Amniotic stem cell (primary cell): ENCODE measurements at regions not wholly inside any gene's neighbourhood (a gene's known extent, or its start where the extent isn't known, plus 50 kb on each side); places are given as distances from the start of the nearest gene placed in this dataset.
"Not testable (repeated sequence)": the region's sequence is repeated elsewhere in the genome, so short reads cannot be mapped to it uniquely, and the experiment has no call there.

Source experiments
- DNase-seq: peaks from one replicate; lab custom pipeline; 2025; lab: John Stamatoyannopoulos, UW

DNA sequence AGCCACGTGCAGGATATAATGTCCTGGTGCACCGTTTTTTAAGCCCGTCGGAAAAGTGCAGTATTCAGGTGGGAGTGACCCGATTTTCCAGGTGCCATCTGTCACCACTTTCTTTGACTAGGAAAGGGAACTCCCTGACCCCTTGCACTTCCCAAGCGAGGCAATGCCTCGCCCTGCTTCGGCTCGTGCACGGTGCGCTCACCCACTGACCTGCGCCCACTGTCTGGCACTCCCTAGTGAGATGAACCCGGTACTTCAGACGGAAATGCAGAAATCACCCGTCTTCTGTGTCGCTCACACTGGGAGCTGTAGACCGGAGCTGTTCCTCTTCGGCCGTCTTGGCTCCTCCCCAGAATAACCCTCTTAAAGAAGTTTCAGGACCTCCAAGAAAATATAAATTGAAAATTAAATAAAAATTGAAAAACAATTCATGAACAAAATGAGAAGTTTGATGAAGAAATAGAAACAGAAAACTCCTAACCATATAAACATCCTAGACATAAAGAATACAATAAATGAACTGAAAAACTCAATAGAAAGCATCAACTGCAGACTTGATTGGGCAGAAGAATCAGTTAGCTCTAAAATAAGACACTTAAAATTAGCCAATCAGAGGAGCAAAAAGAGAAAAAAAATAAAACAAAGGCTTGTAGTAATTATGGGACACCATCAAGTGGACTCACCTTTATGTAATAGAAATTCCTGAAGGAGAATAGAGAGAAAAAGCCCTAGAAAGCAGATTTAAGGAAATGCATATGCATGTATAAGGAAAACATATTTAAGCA is 249.3 kb upstream of the GOT2 start:
- DNase-seq = not testable (repeated sequence)

GRCh38 chr16:58970775-58971174 is 236.7 kb upstream of the GOT2 start:
- DNase-seq = no peak

DNA sequence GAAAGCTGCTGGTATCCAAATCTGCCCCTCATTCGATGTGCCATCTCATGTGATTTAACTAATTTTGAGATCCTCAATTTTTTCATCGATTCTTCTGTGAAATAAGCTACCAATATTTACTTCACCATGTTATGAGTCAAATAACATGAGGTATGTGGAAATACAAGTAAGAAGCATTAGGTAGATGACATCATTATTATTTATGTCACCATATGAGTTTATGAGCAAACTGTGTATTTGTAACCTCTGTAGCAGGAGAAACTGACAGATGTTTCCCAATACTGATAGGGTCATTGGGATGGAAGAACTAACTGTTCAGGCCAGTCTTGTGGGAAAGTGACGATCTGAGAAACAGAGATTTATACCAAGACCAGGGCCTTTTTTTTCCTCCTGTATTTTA is 229.4 kb upstream of the GOT2 start:
- DNase-seq = no peak

DNA sequence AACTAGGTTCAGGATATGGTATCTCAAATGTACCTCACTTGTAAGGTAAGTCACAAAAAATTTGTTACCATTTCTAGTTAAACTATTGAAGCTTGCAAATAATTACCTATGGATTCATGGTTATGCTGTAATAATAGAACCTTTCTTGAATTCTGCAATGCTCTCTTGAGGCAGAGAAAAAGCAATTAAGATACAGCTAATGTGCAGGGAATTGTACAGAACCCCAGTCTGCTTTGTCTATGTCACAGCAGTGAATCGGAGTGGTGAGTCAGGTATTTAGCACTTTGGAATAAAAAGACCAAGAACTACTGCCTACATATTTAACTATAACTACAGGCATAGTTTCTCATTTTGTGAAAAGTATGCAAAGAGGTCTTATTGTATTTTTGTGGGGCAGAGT is 228.7 kb upstream of the GOT2 start:
- DNase-seq = no peak

DNA sequence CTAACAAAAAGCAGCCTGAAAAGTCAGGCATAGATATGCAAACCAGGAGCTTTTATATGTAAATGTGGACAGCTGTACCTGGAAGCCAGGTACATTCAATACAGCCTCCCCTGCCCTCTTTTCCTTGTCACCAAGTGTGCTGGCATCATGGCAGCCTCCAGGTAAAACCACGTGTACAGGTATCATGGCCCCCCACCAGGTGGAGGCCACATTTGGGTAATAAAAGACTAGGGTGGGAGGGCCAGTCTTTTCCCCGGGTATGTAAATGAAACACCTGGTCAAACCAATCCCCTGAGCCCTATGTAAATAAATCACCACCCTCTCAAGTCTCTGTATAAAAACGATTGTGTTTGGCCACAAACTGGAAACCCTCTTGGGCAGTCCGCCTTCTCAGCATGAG is 226.4 kb upstream of the GOT2 start:
- no peak for DNase-seq

GRCh38 chr16:58960034-58960433 is 225.9 kb upstream of the GOT2 start:
- no peak for DNase-seq

GRCh38 chr16:58958749-58959148 is 224.6 kb upstream of the GOT2 start:
- DNase-seq = no peak

GRCh38 chr16:58948244-58948643 is 214.1 kb upstream of the GOT2 start:
- no peak for DNase-seq

- no peak for DNase-seq
Measured at GRCh38 chr16:58940609-58941008, 206.5 kb upstream of the GOT2 start.

DNA sequence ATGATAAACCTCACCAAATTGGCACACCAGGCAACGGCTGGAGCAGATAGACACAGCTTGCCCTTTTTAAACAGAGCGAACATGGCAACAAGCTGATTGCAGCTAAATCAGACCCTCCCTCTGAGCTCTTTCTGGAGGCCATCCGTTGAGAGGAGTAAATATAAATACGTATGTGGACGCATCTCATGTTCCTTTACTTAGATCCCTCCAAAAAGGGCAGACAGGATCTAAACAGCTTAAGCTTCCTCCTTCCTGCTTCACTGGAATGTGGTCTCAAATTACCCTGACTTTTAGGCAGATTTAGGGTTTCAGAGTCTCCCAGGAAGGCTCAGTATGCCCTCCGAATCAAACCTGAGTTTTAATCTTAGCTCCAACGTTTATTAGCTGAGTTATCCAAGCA is 204.7 kb upstream of the GOT2 start:
- no peak for DNase-seq

- DNase-seq = no peak
Measured at GRCh38 chr16:58937661-58938060, 203.5 kb upstream of the GOT2 start.

- no peak for DNase-seq
Measured at GRCh38 chr16:58933186-58933585, 199.1 kb upstream of the GOT2 start.

- DNase-seq = no peak
Measured at GRCh38 chr16:58931436-58931835, 197.3 kb upstream of the GOT2 start.

GRCh38 chr16:58923094-58923493 is 189.0 kb upstream of the GOT2 start:
- no peak for DNase-seq

GRCh38 chr16:58913456-58913855 is 179.3 kb upstream of the GOT2 start:
- no peak for DNase-seq

- no peak for DNase-seq
Measured at GRCh38 chr16:58912571-58912970, 178.5 kb upstream of the GOT2 start.

DNA sequence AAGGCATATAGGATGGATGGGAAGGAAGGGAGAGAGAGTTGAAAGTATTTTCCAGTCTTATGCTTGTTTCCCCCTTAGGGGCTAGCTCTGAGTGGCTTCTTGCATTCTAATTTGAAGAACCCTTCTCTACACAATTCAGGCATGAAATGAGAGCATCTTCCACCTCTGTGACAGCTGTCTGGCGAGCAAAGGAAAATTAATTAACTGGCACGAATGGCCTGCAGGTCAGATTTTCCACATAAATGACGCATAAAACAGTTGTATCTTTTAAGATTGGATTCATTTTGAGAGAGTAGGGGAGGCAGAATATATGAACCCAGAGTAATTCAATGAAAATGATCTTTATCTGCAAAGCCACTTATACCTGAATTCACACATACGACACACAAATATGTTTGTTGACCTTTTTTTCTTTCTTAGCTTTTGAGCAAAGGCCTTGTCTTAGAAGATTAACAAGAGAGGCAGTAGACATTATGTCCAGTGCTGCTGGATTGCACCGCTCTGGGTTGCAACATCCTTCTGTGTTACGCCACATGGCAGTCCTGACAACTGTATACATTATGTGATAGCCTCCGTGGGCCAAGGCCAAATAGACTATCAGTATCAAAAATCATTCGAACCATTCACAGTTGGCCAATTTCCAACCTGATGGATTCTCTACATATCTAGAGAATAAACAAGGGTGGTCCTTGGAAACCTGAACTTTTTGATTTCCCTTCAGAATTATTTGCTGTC is 173.0 kb upstream of the GOT2 start:
- no peak for DNase-seq

- no peak for DNase-seq
Measured at GRCh38 chr16:58904291-58904690, 170.2 kb upstream of the GOT2 start.

DNA sequence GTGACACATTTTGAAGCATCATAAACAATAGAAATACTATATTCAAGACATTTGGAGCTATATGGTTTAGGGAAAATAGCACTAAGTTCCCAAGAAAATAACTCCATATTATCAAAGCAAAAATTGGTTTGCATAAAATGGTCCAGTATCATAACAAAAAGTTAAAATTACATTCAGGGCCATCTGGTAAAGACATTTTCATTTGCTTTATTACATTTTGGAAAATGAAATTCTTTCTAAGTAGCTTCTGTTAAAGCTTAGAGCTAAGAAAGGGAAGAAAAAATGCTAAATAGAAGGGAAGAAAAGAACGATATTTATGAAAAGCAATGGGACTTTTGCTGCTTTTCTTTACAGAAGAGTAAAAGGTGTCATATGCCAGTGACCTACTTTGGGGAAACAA is 155.4 kb upstream of the GOT2 start:
- DNase-seq = no peak

DNA sequence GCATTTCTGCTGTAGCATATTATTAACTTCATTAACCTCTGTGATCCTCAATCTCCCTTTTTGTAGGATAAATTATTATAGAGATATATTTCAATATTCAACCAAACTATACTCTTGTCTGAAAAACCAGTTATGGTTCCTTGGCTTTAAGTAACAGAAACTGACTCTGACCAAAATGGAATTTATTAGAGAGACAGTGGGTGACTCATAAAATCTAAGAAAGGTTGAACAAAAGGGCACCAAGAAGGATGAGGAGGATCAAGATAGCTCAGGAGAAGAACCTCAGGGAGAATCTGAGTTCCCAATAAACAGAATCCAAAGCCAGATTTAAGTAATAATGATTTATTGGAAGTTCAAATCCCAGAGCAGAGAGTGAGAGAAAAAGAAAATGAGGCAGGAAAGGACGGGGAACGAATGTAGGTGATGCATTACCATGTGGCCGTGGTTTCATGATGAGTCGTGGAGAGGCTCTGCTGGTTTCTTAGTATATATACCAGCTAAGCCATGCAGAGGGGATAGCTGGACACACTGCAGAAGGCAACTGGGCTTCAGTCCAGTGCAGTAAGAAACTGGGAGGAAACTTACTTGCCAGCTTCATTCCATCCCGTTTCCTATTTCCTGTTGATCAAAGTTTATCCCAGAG is 151.5 kb upstream of the GOT2 start:
- DNase-seq = no peak

DNA sequence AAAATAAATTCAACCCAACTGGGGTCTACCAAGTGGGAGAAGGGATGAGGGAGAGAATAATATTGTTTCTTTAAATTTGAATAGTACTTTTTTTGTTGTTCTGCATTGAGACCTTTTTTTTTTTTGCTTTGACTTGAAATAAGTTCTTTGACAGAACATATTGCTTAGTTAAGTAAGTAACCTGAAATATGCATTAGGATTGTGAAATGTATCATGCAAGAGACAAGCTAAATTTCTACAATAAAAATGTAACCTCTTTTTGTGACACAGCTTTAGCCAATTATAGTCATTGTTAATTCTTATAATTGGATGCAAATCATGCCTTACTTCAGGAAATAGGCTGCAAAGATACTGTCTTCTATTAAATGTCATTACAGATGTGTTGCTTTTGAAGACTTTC is 150.0 kb upstream of the GOT2 start:
- no peak for DNase-seq

GRCh38 chr16:58883131-58883530 is 149.0 kb upstream of the GOT2 start:
- no peak for DNase-seq

- DNase-seq = no peak
Measured at GRCh38 chr16:58882292-58882691, 148.2 kb upstream of the GOT2 start.
